Peyer's patch (tissue), 4 donors: ENCODE measurements at regions not wholly inside any gene's neighbourhood (a gene's known extent, or its start where the extent isn't known, plus 50 kb on each side); places are given as distances from the start of the nearest gene placed in this dataset.

Source experiments
- POLR2A ChIP-seq, 2 donors: fragments of 450-650 bp; IDR thresholded peaks; one replicate each; pipeline ENCODE4 v1.5.1; 2017; ENCODE audit warnings: antibody characterized with exemption in 2 of 2, mild to moderate bottlenecking in 2 of 2, moderate library complexity in 2 of 2
- TF ChIP-seq, protein P1 (sequence below), 6 experiments: fragments of 450-650 bp in 4 of 6; fragments of 200-600 bp in 2 of 6; sonication (generic) in 1 of 6; IDR thresholded peaks; one replicate each; pipeline ENCODE4 v1.5.1; 2017 to 2019; ENCODE audit warnings: antibody characterized with exemption in 6 of 6, mild to moderate bottlenecking in 3 of 6, moderate library complexity in 1 of 6

DNA sequence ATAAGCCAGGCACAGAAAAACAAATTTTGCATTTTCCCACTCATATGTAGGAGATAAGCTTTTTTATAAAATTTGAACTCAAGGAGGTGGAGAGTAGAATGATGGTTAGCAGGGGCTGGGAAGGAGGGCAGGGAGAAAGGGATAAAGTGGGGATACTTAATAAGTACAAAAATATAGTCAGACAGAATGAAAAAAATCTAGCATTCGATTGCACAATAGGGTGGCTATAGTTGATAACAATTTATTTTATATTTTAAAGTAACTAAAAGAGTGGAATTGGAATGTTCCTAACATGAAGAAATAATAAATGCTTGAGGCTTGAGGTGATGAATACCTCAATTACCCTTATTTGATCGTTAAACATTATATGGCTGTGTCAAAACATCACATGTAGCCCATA, 415.7 kb upstream of the STEAP1 start:
- TF ChIP-seq, protein P1, sequence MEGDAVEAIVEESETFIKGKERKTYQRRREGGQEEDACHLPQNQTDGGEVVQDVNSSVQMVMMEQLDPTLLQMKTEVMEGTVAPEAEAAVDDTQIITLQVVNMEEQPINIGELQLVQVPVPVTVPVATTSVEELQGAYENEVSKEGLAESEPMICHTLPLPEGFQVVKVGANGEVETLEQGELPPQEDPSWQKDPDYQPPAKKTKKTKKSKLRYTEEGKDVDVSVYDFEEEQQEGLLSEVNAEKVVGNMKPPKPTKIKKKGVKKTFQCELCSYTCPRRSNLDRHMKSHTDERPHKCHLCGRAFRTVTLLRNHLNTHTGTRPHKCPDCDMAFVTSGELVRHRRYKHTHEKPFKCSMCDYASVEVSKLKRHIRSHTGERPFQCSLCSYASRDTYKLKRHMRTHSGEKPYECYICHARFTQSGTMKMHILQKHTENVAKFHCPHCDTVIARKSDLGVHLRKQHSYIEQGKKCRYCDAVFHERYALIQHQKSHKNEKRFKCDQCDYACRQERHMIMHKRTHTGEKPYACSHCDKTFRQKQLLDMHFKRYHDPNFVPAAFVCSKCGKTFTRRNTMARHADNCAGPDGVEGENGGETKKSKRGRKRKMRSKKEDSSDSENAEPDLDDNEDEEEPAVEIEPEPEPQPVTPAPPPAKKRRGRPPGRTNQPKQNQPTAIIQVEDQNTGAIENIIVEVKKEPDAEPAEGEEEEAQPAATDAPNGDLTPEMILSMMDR (IDR thresholded peaks at IDR 0.05): no peak
- TF ChIP-seq POLR2A (IDR thresholded peaks at IDR 0.05): no peak
